Astrocyte of the spinal cord (primary cell): ENCODE measurements at regions not wholly inside any gene's neighbourhood (a gene's known extent, or its start where the extent isn't known, plus 50 kb on each side); places are given as distances from the start of the nearest gene placed in this dataset.
A peak's percentile ranks its signal among the peaks of the same experiment; 100 is the strongest.

ENCODE experiments used
- DNase-seq: peaks from one replicate; pipeline ENCODE4 v3.0.0; 2011; ENCODE audit warnings: low read depth, low spot score
- H3K4me3 ChIP-seq: 2 replicates; pipeline ENCODE4 v1.5.1; 2011; ENCODE audit warnings: low read depth, mild to moderate bottlenecking, low read length, moderate library complexity
- CTCF ChIP-seq: IDR thresholded peaks from 2 replicates; pipeline ENCODE4 v1.5.1; 2012; ENCODE audit warnings: low read depth, mild to moderate bottlenecking, low read length, inconsistent platforms
- in situ Hi-C: cut with HindIII; loops from 2 replicates; pipeline ENCODE4 v1.10.0; 2017; ENCODE audit warnings: low sequenced_read_pairs

DNA sequence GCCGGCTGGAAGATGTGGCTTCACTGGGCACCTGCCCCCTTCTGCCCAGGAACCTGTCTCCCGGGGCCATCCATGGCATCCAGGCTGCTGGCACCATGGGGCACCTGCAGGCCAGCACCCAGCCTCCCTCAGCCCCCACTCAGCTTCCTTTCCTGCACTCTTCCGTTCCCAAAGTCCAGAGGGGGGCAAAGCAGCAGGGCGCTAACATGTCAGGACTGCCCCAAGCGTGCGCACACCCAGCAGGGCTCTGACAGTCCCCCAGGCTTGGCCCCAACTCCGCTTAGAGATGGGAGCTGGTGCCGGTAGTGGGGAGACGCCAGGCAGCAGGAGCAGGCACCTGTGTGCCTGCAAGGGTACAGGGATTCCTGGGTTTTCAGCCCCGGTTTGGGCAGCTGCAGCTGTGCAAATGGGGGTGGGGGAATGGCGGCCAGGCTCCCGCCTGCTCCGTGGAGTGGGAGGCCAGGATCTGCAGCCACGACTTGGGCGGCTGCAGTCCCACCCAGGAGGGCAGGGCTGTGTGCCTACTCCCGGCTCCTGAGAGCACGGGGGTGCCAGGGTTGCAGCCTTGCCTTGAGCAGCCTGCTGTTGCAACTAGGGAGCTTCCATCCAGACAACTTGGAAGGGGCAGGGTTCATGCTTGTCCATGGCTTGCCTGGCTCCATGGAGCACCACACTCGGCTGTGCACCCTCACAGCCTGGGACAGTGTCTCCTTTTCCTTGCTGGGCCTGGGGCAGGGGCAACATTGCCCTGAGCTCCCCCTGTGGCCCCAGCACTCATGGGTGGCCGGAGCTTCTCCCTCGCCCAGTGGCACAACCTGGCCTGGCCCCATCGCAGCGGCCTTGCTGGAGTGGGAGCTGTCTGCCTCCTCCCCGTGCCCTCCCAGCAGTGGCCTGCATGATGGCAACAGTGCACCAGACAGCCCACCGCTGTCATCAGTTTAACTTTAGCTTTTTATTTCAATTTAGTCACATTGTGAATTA lies 561.1 kb downstream of the MTRR start:
- TF ChIP-seq CTCF = no peak
- in situ Hi-C loops = no loop called here

DNA sequence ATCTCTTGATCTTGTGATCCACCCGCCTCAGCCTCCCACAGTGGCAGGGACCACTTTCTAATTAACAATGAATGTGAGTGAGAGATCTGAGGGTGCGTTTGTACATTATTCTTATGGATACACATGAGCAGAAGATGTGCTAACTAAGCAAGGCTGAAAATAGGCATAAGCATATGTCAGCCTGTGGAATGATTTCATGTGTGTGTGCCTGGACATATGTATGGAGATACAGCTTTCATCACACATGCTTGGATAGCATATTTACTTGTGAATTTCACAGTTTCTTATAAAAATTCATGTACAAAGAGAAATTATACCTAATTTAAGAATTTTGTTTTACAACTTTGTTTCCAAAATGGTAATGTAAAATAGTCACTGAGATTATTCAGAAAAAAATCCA lies 565.6 kb downstream of the MTRR start:
- in situ Hi-C loops = no loop called here
- no peak overlapping the region for H3K4me3 ChIP-seq
- no peak for DNase-seq
- no peak for TF ChIP-seq CTCF

More for the DNA sequence above, 561.1 kb downstream of the MTRR start:
- no peak for DNase-seq
- no peak overlapping the region for H3K4me3 ChIP-seq

GRCh38 chr5:8436924-8437323 lies 568.0 kb downstream of the MTRR start:
- no peak overlapping the region for H3K4me3 ChIP-seq
- TF ChIP-seq CTCF = no peak
- in situ Hi-C loops = no loop called here
- no peak for DNase-seq

DNA sequence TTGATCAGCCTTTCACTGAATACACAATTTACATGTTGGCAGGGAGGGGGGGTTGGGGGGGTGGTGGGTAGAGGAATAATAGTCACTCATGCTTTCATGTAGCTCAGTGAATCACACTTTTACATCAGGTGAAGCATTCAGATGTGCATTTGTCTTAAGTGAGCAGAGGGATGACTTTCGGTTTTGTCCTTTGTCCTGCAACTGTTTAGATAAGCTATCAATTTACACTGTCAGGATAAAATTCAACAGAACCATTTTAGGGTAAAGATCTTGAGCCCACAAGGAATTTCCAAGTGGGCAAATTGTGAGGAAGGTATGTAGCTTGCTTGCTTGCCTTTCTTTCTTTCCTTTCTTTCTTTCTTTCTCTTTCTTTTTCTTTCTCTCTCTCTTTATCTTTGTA lies 576.2 kb downstream of the MTRR start:
- in situ Hi-C loops = no loop called here
- no peak for DNase-seq
- H3K4me3 ChIP-seq = no peak overlapping the region
- TF ChIP-seq CTCF = no peak

DNA sequence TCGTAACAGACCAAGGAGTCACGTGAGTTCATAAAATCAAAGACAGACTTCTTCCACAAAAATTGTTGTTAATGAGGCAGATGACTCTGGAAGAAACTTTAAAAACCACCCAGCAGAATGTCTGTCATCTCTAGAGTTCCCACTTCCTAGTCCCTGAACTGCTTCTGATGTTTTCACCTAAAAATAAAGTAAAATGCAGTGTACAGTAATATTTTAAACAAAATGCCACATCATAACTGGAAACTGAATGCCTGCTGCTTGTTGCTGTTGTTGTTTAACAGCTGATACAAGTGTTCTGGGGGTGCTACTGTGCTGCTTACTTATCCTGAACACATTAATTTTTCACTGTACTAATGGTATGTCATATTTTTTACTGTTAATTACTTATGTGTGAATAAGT lies 577.2 kb downstream of the MTRR start:
- no peak for DNase-seq
- no peak overlapping the region for H3K4me3 ChIP-seq
- in situ Hi-C loops = no loop called here
- no peak for TF ChIP-seq CTCF

- H3K4me3 ChIP-seq = peak overlapping the region; percentile 68
- no peak for TF ChIP-seq CTCF
- in situ Hi-C loops = no loop called here
- no peak for DNase-seq
These were observed 587.9 kb downstream of the MTRR start for GRCh38 chr5:8456846-8457186.
